ENCODE measurements at regions not wholly inside any gene's neighbourhood (a gene's known extent, or its start where the extent isn't known, plus 50 kb on each side); places are given as distances from the start of the nearest gene placed in this dataset.

DNA sequence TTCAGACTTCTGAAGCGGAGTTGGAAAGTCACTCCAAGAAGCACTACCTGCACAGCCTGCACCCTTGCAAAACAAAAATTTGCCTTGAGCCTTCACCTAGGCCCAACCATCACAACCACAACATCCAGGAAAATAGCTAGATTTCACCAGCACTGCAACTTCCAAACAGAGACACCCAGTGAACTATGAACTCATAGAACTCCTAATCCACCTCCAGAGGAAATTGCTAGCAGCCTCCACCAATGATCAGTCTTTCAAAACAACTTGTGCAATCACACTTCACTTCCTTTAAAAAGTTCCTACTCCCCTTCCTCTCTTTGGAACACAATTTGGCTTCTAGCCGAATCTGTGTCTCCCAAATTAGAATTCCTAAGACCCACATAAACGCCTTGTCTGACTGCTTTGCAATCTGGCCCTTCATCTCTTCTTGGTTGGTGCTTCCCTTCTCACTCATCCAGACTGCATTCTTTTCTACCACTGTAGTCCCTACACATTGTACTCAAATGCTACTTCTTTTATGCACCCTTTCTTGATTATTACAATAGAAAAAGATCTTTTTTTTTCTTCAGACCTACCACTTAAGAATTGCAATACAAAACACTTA lies 489.2 kb upstream of the ARGLU1 start:
- DNase-seq (ENCODE audit: low spot score): no peak

- DNase-seq (ENCODE audit: low spot score): peak; percentile 13
These were observed 475.4 kb upstream of the ARGLU1 start for GRCh38 chr13:107043021-107043956.

DNA sequence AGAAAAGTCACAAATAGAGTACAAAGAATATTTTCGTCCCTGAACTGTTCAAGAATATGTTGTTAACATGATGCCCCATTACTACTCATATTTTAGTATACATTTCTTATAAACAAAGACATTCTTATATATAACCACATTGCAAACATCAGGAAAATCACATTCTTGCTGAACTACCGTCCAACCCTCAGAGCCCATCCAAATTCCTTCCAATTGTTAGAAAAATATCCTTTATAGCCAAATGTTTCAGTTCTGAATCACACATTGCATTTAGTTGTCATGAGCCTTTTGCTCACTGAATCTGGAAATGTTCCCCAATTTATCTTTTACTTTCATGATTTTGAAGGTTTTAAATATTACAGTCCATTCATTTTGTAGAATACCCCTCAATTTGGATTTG lies 467.8 kb upstream of the ARGLU1 start:
- DNase-seq (ENCODE audit: low spot score): no peak

GRCh38 chr13:107035186-107035585 lies 467.2 kb upstream of the ARGLU1 start:
- DNase-seq (ENCODE audit: low spot score): no peak

DNA sequence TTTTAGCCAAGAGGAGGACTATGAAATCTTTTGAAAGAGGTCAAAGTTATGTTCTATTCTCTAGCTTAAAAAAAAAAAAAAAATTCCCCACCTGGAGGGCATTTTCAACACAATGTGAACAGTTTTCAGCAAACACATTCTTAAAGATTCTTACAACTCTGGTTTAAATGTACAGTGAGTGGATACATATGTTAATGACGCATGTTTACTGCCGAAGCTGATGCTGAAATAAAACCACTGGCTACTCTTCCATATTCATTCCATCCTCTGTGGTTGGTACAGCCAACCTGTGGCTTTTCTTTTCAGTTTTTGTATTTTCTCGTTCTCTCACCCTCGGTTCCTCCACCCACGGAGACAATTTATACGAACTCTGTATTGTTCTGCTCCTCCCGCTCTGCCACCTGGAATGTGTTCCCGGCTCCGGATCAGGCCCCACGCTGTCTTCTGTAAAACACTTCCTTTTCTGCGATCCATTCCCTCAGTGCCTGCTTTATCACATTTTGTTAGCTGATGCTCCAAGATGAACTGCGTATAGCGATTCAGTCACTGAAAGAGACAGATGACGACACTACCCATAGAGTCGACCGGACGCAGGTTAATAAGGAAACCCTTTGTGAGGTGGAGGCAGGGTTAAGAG lies 466.4 kb upstream of the ARGLU1 start:
- DNase-seq (ENCODE audit: low spot score): no peak

GRCh38 chr13:107031716-107032115 lies 463.8 kb upstream of the ARGLU1 start:
- DNase-seq (ENCODE audit: low spot score): no peak

DNA sequence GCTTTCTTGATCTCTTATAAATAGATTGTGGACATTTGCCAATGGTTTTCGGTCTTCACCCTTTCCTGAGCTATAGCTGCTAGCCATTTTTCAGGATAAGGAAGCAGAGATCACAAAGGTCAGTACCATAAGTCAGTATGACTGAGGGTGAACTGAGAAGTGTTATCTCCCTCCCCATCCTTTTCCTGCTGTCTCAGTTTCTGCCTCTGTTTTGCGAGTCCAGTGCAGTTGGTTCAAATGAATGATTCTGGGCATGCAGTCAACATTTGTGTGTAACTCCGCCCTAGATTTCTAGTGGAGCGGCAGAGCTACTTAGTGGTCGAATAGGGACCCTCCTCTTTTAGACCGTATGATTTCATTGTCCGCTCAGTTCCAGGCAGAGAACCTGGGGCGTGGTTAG lies 460.8 kb upstream of the ARGLU1 start:
- no peak for DNase-seq (ENCODE audit: low spot score)

DNA sequence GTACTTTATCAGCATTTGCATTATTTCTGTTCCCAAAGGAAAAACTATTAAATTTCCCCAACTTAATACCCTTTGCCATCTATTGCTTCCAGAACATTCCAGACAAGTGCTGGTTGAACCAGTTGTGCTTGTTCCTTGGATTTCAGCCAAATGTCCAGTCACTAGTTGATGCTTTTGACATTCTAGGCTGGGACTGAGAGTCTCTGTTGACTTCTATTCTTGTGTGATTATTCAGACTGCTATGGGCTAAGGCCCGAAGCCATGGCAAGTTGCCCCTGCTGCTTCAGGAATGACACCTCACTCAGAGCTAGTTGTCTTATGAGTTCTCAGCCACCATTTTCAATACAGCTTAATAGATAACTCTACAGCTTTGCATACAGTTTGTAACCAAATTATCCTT lies 458.1 kb upstream of the ARGLU1 start:
- peak; percentile 85 for DNase-seq (ENCODE audit: low spot score)

DNA sequence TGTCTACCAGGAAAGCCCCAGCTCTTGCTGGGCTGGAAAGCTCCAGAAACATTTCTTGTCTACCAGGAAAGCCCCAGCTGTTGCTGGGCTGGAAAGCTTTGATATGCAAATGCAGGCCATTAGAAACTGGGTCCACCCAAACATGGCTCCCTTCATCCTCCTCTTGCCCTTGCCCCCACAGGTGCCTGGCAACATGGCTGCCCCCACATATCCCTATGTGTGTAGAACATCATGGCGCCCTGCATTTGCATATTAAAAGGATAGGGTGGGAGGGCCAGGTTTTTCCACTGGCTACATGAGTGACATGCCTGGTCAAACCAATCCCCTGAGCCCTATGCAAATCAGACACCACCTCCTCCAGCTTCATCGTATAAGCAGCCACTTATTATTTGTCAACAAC lies 455.4 kb upstream of the ARGLU1 start:
- DNase-seq (ENCODE audit: low spot score): no peak

DNA sequence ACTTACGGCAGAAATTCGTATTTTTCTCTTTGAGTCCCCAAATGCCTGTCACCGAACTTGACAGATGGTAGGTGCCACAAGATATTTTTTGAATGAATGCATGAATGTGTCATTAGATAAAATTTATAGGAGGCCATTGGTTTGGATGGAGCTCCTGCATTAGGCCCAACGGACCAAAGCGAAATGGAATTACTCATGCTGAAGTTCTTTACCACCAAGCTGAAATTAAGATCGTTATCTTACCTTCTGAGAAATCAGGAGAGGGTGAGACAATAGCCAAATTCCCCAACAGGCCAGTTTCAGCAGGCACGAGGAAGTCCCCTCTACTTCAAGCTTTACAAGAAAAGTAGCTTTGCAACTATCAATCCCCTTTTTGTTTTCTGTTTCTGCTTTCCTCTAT lies 452.5 kb upstream of the ARGLU1 start:
- DNase-seq (ENCODE audit: low spot score): no peak

DNA sequence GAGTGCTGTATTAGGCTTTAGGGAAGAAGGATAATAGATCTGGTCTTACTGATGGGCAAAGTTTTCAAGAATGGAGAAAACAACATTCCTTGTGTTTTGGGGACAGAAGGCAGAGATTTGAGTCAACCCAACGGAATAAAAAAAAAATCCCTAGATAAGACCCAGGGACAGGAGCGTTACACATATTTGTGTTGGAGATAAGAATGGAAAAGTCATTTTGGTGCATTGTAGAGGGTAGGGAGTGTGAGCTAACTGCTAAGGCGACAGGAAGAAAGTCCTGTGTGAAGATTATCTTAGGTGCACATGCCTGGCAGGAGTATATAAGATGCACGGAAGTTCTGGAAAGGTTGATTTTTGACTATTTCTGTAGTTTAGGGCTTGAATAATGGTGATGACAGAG lies 450.3 kb upstream of the ARGLU1 start:
- DNase-seq (ENCODE audit: low spot score): no peak

DNA sequence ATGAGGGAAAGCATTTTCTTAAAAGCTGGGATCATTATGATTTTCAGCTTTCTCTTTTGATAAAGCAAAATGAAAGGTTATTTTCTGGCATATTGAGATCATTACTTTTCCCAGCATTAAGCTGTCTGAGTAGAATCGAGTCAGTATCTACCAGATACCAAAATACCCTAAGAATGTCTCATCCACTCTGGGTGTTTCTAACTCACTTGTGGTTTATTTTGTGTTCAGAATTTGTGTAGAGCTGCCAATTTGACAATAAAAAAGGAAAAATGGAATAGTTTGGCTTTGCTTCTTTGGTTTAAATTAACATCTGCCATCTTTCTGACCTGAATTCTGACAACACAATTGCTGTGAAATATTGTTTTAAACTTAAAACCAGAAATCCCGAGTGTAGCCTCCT lies 438.7 kb upstream of the ARGLU1 start:
- no peak for DNase-seq (ENCODE audit: low spot score)

DNA sequence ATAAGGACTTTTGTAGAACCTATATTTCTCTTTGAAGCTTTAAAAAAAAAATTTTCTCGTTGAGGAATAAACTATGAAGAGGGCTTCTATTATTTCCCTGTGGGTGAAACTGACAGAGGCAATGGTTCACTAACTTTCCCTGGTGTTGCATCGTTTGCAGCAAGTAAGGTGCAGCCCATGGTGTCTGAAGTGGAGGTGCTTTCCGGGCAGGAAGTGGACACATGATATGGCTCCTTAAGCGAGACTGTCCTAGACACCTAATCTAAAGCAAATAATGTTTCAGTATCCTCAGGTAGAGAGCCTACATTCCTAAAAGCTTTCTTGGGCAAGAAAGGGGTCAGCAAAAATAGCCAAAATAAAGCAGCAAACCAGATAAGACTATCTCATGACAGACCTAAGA lies 437.6 kb upstream of the ARGLU1 start:
- DNase-seq (ENCODE audit: low spot score): no peak

DNA sequence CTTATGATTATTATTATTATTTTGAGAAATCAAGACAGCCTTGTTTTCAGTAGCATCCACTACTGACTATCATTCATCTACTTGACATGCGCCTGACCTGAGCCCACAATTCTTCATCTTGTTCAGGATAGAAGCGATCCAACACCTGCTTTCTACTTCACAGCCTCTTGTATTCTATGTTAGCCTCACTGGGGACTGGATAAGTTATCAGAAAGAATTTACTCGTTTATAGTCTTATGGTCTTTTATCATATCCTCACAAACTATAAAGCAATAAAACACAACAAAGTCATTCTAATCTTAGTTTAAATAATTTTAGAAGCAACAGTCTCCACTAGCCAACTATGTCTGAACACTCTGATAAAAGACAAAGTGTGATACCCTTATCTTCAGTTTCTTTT lies 436.0 kb upstream of the ARGLU1 start:
- DNase-seq (ENCODE audit: low spot score): no peak

DNA sequence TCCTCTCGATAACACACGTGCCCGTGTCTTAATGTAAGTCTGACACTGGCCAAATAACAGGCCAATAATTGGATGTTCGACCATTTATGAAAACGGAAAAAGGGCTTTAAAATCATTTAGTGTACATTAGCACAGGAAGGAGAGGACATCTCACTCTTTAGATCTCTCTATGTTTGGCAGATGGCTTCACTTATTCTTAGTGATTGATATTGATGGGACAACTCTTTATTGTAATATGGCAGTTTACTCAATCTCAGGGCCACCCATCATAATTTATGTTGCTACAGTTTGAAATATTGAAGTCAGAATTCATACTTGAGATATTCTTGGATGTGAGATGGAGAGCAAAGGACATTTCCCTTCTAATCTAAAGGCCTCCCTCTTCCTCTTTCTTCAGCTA lies 430.7 kb upstream of the ARGLU1 start:
- no peak for DNase-seq (ENCODE audit: low spot score)

- no peak for DNase-seq (ENCODE audit: low spot score)
These were observed 429.8 kb upstream of the ARGLU1 start for GRCh38 chr13:106997696-106998095.

GRCh38 chr13:106996867-106997618 lies 429.1 kb upstream of the ARGLU1 start:
- no peak for DNase-seq (ENCODE audit: low spot score)

GRCh38 chr13:106990594-106990993 lies 422.7 kb upstream of the ARGLU1 start:
- no peak for DNase-seq (ENCODE audit: low spot score)

GRCh38 chr13:106989876-106990275 lies 421.9 kb upstream of the ARGLU1 start:
- peak; percentile 3 for DNase-seq (ENCODE audit: low spot score)

DNA sequence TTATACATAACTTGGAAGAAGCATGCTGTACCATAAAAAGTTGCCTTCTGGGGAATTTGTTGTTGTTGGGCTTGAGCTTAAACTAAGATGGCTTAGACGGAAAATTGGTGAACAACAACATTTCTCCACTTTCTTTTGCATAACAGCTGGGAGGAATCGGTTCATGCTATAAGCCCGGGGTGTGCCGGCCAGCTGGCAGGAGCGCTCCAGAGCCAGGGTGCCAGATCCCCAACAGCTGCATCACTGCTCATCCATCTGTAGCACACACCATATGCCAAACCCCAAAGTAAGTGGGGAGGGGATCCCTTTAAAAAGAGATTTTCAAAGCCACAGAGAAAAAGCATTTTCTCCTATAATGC lies 419.5 kb upstream of the ARGLU1 start:
- peak; percentile 59 for DNase-seq (ENCODE audit: low spot score)

- peak; percentile 20 for DNase-seq (ENCODE audit: low spot score)
These were observed 418.9 kb upstream of the ARGLU1 start for GRCh38 chr13:106986687-106987426.
